Inflammatory macrophage treated with lipopolysaccharide for 1 hour (primary cell): ENCODE measurements at regions not wholly inside any gene's neighbourhood (a gene's known extent, or its start where the extent isn't known, plus 50 kb on each side); places are given as distances from the start of the nearest gene placed in this dataset.

Source experiments
- DNase-seq, 2 donors: peaks; one replicate each; pipeline ENCODE4 v3.0.0-alpha.2; 2020 to 2022

DNA sequence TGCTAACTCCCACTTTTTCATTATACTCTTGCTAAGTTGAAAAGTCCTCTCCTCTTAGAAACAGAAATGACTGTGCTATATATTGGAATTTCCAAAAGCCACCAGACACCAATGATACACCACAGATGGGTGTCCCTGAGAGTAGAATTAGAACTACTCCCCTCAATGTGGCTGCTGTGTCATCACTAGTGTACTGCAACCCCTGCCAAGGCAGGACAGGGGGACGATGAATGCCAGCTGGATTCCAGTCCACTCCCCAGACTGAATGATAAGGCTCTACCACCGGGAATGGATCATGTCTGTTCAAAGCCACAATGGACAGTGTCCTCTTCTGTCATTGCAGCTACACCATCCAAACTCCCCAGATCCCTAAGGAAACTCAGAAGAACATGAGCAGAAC is 69.7 kb upstream of the EDNRB start:
- no peak for DNase-seq

DNA sequence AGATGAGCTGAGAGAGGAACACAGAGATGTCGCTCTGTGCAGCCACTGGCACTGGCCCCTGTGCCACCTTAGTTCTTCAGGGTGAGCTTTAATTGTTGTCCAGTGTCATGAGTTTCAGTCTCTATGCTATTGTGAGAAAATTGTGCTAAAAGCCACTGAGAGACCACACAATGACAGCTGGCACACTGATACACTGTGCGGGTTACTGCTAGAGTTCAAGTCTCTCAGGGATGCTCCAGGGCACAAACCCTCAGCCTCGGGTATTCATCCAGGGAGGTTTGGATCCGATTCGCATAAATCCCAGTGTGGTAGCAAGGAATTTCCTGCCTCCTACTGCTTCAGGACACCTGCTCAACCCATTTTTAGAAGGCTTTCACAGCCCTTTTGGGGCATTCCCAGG is 68.1 kb upstream of the EDNRB start:
- DNase-seq, result no peak

DNA sequence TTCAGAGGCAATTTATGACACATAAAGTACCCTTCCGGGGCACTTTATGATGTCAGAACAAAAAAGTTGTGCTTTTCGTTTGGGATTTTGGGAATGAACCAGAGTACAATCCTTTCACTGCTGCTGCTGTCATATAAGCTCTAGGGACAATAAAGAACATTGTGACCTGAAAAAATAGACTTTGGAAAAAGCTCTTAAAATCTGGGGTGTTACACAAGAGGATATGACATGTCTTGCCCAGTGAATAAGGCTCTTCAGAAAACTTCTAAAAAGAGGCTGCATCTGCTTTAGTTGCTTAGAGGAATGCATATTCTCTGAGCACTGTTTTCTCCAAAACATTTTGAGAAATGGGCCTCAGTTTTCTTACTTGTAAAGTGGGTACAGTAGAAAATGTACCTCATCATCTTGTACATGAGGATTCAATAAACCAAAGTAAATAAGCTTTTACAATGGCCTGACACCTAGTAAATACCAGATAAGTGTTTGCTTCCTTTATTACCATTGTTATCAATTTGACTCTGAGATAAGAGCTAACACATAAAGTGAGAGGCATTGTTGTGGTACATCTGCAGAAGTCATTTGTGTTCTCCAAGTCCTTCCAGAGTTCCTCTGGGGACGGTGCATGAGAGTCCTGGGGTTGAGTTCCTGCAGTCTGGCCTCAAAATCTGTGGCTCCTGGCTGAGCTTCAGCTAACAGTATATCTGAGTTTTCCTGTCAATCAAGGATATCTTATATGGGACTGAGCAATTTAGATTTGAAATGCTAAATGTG is 67.4 kb upstream of the EDNRB start:
- no peak for DNase-seq

DNA sequence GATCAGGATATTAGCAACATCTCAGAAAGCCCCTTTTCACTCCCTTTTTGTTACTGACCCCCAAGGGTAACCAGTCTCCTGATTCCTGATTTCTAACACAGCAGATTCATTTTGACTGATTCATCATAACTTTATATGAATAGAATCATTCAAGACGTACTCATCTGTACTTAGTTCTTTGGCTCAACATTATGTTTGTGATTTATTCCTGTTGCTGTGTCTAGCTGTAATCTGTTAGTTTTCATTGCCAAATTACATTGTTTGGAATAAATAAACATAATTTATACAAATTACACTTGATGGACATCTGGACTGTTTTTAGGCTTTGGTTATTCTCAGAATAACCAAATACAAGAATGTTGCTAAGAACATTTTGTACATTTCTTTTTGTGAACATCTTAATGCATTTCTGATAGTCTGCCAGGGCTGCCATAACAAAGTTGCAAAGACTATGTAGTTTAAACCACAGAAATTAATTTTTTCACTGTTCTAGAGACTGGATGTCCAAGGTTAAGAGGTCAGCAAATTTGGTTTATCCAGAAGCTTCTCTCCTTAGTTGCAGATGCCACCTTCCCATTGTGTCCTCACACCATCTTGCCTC is 62.8 kb upstream of the EDNRB start:
- DNase-seq, result no peak

DNA sequence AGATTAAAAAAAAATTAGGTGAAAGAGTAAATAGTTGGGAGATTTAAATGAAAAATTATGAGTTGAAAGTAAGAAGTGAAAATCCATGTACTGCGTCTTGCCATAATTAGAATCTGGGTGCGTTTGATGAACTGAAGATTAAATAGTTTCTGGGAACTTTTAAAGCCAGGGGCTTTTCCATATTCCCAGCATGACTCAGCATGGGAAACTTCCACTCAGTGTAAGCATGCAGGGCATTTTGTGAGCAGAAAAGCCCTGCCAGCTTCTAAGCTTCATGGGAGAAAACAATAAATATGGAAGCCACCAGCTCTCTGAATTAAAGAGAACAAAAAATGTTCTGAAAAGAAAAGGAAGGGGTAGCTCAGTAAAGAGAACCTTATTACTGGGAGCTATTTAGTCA is 62.0 kb upstream of the EDNRB start:
- peak in 1 of 2 donors; percentile 9 for DNase-seq

DNA sequence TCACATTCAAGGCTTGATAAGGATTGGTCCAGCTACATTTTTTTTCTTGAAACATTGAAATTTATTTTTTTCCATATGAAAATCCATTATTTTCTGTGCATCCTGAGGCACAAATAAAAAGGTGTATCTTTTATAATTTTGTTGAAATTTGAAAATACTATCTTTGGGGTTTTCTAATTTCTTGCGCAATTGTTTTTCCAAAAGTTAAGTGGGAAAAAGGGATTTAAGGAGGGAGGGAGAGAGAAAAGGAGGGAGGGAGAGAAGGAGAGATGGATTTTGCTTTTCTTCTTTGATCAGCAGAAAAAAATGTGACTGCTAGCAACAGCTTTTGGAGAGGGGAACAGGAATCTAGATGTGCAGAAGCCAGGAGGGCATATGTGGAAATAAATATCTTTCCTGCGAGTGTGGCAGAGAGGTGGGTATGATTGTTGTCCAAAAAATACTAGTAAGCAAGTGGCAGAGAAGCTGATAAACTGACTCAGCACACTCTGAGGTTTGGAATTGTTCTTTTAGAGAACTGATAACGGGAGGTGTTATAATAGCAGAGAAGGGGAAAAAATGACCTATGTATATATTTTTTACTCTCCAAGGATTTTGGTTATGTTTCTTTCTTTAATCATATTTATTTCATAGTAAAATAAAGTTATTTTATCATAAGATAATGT is 61.2 kb upstream of the EDNRB start:
- DNase-seq, result no peak

DNA sequence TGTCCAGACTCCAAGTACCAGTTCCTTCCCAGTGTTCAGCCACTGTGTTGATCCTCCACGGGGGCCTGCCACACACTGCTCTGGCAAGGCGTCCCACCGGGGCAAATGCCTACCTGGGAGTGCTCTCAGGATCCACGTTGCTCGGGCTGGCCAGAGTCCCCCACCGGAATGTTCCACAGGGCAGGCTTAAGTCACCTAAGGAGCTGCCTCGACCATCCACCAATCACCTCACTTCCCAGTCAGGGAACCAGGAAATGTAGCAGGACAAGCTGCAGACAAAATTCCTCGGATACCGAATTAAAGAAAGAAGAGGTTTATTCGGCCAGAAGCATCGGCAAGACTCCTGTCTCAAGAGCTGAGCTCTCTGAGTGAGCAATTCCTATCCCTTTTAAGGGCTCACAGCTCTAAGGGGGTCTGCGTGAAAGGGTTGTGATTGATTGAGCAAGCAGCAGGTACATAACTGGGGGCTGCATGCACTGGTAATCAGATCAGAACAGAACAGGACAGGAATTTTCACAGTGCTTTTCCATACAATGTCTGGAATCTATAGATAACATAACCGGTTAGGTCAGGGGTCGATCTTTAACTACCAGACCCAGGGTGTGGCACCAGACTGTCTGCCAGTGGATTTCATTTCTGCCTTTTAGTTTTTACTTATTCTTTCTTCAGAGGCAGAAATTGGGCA is 56.9 kb upstream of the EDNRB start:
- DNase-seq, result no peak

DNA sequence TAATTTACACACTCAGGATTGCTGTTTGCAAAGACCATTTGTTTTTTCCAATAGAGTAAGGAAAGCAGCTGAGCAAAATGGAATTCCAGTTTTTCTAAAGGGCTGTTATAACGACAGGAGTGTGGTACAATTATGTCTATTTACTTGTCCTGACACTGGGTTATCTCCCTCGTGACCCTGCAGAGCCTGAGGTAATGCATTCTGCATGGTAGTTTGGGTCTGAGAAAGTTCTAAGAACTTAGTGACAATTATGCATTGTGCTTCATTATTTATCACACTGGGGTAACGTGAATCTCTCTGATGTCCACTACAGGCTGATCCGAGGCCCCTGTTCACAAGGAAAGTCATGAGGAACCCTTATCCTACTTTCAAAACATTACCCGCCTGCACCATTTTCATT is 50.7 kb upstream of the EDNRB start:
- DNase-seq, result no peak
